Activated naive CD8-positive, alpha-beta T cell treated with anti-CD3 and anti-CD28 coated beads for 36 hours (primary cell): ENCODE measurements at regions not wholly inside any gene's neighbourhood (a gene's known extent, or its start where the extent isn't known, plus 50 kb on each side); places are given as distances from the start of the nearest gene placed in this dataset.

Experiments
- DNase-seq: peaks from one replicate; pipeline ENCODE4 v3.0.0; 2021
- H3K27ac Mint-ChIP-seq: one replicate; pipeline ENCODE4 v1.8.0; 2022; ENCODE audit warnings: mild to moderate bottlenecking, moderate library complexity, mixed read lengths
- H3K27me3 Mint-ChIP-seq: one replicate; pipeline ENCODE4 v1.8.0; 2022; ENCODE audit warnings: mild to moderate bottlenecking, mixed read lengths
- H3K36me3 Mint-ChIP-seq: one replicate; pipeline ENCODE4 v1.8.0; 2021; ENCODE audit warnings: mild to moderate bottlenecking, mixed read lengths
- H3K4me1 Mint-ChIP-seq: one replicate; pipeline ENCODE4 v1.8.0; 2021; ENCODE audit warnings: mixed read lengths
- H3K4me3 Mint-ChIP-seq: one replicate; pipeline ENCODE4 v1.8.0; 2022; ENCODE audit warnings: mild to moderate bottlenecking, moderate library complexity, mixed read lengths
- H3K9me3 Mint-ChIP-seq: one replicate; pipeline ENCODE4 v1.8.0; 2022; ENCODE audit warnings: mixed read lengths

DNA sequence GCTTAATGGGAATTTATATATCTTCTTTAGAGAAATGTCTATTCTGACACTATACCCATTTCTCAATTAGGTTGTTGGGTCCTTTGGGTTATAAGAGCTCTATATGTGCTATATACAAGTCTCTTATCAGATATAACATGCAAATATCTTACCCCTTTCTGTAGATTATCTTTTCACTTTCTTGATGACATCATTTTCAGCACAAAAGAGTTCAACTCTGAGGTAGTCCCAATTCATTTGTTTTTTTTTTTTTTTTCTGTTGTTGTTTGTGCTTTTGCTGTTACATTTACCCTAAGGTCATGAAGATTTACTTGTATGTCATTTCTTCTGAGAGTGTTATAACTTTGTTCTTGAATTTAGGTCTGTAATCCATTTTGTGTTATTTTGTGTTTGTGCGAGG lies 326.4 kb downstream of the CENPC start:
- Mint-ChIP-seq H3K4me1 (no peaks in the 10 kb centered on the region), H3K27me3 (peaks cover 3% of the 10 kb centered on the region), H3K9me3 (no peaks in the 10 kb centered on the region), H3K27ac (no peak overlapping the region), H3K36me3 (no peaks in the 10 kb centered on the region), H3K4me3 (no peak overlapping the region)
- DNase-seq: no peak

DNA sequence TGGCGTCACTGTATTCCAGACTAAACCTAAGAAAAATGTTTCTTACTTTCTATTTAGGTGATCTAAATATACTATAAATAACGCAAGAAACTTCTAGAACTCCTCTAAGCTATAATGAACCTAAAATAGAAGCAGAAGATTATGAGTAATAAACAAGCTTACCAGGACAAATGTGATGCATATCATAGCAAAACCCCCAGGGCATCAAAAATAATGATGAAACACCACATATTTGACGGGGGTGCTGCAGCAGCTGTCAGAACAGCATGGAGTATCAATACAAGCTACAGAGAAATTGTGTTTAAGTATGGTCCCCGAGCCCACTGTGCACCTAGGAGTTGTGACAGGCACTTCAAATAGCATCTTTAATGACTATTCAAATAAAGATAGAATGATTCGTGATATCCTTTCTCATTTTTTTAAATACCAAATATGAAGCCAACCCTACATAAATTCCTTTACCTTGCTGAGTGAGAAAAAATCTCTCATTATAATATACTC lies 337.3 kb downstream of the CENPC start:
- Mint-ChIP-seq H3K4me1 (no peaks in the 10 kb centered on the region), H3K27ac (no peak overlapping the region), H3K36me3 (no peaks in the 10 kb centered on the region), H3K27me3 (no peaks in the 10 kb centered on the region), H3K9me3 (no peaks in the 10 kb centered on the region), H3K4me3 (no peak overlapping the region)
- no peak for DNase-seq

DNA sequence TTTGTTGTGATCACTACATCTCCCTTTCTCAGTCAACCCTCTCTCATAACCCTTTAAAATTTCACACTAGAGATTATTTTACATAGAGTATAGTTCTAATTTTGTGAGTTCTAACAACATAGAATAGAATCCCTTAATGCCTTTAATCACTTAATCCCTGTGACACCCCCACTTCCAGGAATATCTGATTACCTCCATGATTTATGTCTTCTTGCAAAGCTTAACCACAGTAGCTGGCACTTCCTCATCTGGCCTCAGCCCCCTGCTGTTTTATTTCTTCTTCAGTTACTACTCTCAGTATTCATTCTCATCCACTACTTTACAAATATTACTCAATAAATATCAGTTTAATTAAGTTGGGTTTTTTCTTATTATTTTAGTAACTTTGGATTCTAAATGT lies 340.9 kb downstream of the CENPC start:
- Mint-ChIP-seq H3K4me1 (no peaks in the 10 kb centered on the region), H3K4me3 (no peak overlapping the region)
- DNase-seq: no peak

DNA sequence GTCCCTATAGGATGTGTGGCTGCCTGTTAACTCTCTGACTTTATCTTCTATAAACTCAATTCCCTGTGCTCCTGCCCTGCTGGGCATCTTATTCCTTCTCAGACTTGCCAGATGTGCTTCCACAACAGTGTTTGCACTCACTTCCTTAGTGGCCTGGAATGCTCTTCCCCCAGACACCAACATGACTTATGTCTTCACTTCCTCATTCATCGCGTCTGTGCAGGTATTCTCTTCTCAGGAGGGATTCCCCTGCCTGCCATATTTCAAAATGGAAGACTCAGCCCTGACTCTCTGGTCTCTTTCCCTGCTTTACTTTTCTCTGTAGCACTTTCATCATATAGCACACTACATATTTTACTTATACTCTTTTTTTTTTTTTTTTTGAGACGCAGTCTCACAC lies 344.0 kb downstream of the CENPC start:
- no peaks in the 10 kb centered on the region for H3K27me3 Mint-ChIP-seq
- H3K9me3 Mint-ChIP-seq: no peaks in the 10 kb centered on the region
- no peak overlapping the region for H3K4me3 Mint-ChIP-seq
- no peaks in the 10 kb centered on the region for H3K4me1 Mint-ChIP-seq
- no peaks in the 10 kb centered on the region for H3K36me3 Mint-ChIP-seq
- no peak overlapping the region for H3K27ac Mint-ChIP-seq
- DNase-seq: no peak

More for the DNA sequence above, 340.9 kb downstream of the CENPC start:
- Mint-ChIP-seq H3K36me3 (no peaks in the 10 kb centered on the region), H3K27ac (no peak overlapping the region), H3K9me3 (no peaks in the 10 kb centered on the region), H3K27me3 (no peaks in the 10 kb centered on the region)

DNA sequence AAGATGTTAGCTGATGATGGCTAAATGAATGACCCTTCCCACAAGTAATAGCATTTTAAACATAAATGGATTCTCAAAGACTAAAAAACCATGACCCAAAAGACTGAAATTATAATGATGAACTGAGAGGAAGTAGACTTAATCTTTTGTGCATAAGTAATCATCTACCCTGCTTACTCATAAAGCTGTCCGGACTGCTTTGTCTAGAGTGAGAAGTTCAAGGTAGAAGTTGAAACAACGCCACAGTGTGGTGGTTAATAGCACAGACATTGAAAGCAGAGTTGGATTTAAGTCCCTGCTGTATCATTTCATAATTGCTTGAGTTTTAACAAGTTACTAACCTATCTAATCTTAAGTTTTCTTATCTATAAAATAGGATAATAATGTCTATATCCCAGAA lies 346.6 kb downstream of the CENPC start:
- Mint-ChIP-seq H3K9me3 (no peaks in the 10 kb centered on the region), H3K36me3 (no peaks in the 10 kb centered on the region), H3K4me3 (no peak overlapping the region), H3K4me1 (no peaks in the 10 kb centered on the region), H3K27ac (no peak overlapping the region), H3K27me3 (no peaks in the 10 kb centered on the region)
- no peak for DNase-seq

DNA sequence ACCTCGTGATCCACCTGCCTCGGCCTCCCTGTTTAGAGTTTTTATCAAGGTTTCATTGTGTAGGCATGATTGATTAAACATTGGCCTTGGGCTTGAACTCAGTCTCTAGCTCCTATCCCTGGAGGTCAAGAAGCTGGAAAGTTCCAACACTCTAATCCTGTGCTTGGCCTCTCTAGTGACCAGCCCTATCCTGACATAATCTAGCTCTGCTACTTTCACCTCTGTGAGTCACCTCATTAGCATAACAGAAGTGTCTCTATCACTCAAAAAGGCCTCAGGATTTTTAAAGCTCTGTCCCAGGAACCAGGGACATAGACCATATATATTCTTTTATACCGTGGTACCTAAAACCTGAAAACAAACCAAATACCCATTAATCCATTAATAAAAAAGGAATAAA lies 377.5 kb downstream of the CENPC start:
- Mint-ChIP-seq H3K36me3 (no peaks in the 10 kb centered on the region), H3K9me3 (no peaks in the 10 kb centered on the region), H3K4me3 (no peak overlapping the region), H3K27me3 (no peaks in the 10 kb centered on the region), H3K27ac (no peak overlapping the region), H3K4me1 (no peaks in the 10 kb centered on the region)
- no peak for DNase-seq

DNA sequence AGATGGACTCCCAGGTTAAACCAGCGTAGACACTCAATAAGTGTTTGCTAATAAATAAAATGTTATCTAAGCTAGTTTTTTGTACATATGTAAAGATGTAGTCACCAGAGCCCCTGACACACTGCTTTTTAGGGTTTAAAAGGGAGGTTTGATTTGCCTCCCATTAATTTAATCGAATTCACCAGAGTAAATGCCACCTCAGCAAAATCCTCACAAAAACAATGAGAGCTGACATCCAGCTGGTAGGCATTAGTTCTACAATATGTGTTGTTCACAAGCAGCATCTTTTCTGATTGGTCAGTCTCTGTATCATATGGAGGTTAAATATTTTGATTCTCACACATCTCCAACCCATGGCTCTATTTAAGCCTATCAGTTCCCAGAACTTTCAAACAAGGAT lies 382.6 kb downstream of the CENPC start:
- Mint-ChIP-seq H3K4me1 (no peaks in the 10 kb centered on the region), H3K9me3 (no peaks in the 10 kb centered on the region), H3K27me3 (no peaks in the 10 kb centered on the region), H3K4me3 (no peak overlapping the region), H3K27ac (no peak overlapping the region), H3K36me3 (no peaks in the 10 kb centered on the region)
- DNase-seq: no peak

DNA sequence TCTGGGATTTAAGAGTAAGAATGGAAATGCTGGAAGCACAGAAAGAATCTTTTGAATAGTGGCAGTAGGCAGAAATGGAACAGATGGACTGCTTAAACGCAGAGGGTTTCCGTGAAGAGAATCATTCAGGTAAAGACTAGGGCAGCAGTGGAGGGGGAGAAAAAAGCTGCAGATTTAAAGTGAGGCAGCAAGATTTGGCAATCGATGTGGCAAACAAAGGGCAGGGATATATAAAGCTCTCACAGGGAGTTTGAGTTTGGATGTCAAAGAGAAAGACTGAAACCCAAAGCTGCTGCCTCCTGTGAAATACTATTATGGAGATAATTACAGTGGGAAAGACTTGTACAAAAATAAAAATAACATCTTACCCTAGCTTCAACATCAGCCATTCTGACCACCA lies 384.0 kb downstream of the CENPC start:
- Mint-ChIP-seq H3K4me1 (no peaks in the 10 kb centered on the region), H3K36me3 (no peaks in the 10 kb centered on the region), H3K27ac (no peak overlapping the region), H3K27me3 (no peaks in the 10 kb centered on the region), H3K9me3 (no peaks in the 10 kb centered on the region), H3K4me3 (no peak overlapping the region)
- DNase-seq: no peak

DNA sequence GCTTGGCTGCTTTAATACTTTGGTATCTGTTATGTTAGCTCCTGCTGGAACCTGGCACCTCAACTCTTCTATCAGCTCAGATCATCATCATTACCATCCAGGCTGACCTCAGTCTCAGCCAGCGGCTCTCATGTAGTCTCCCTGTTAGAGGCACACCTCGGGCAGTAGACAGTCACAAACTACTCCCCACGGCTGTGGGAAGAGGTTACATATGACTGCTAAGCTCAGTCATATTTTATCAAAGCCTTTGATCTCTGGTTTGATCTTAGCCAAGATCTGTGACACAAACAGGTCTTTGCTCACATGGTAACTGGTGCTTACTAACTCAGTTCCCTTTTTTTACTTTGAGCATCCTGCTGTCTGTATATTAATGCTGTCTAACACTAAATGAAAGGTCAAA lies 384.9 kb downstream of the CENPC start:
- H3K9me3 Mint-ChIP-seq: no peaks in the 10 kb centered on the region
- no peak for DNase-seq
- H3K27me3 Mint-ChIP-seq: no peaks in the 10 kb centered on the region
- H3K4me1 Mint-ChIP-seq: no peaks in the 10 kb centered on the region
- H3K27ac Mint-ChIP-seq: no peak overlapping the region
- no peak overlapping the region for H3K4me3 Mint-ChIP-seq
- H3K36me3 Mint-ChIP-seq: no peaks in the 10 kb centered on the region

DNA sequence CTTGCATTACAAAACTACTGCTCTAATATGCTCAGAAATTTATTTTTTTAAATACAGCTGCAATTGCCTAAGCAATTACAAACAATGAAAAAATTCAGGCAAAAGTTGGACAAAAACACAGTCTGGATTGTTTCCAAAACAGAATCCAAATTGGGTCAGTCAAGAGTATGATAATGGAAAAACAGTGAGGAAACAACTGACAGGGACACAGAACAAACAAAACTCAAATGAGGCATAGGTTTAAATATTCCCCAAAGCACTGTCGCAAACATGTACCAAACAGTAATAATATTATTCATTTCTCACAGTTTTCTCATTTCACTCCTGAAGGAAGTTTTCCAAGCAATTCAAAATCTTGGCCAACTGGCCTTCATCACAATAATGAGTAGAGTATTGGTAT lies 386.6 kb downstream of the CENPC start:
- Mint-ChIP-seq H3K27me3 (no peaks in the 10 kb centered on the region), H3K9me3 (no peaks in the 10 kb centered on the region), H3K36me3 (no peaks in the 10 kb centered on the region), H3K4me1 (no peaks in the 10 kb centered on the region), H3K27ac (no peak overlapping the region), H3K4me3 (no peak overlapping the region)
- no peak for DNase-seq

DNA sequence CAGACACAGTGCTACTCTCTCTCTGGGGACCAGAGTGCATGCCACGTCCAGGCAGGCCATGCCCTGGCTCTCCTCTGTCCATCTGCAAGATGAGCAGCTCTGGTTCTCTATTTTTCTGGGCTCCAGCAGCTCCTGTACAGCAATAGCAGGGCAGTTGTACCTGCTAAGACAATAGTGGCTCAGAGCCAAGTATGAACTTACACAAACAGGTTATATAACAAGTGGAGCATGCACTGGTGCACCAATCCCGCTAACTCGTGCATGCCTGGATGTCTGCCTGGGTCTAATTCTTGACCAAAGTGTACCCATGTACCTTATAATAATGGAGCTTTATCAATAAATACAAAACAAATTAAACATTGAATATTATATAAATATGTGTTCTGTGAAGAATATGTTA lies 392.3 kb downstream of the CENPC start:
- DNase-seq: no peak
- no peaks in the 10 kb centered on the region for H3K4me1 Mint-ChIP-seq
- no peaks in the 10 kb centered on the region for H3K36me3 Mint-ChIP-seq
- H3K4me3 Mint-ChIP-seq: no peak overlapping the region
- no peaks in the 10 kb centered on the region for H3K27me3 Mint-ChIP-seq
- no peaks in the 10 kb centered on the region for H3K9me3 Mint-ChIP-seq
- no peak overlapping the region for H3K27ac Mint-ChIP-seq

DNA sequence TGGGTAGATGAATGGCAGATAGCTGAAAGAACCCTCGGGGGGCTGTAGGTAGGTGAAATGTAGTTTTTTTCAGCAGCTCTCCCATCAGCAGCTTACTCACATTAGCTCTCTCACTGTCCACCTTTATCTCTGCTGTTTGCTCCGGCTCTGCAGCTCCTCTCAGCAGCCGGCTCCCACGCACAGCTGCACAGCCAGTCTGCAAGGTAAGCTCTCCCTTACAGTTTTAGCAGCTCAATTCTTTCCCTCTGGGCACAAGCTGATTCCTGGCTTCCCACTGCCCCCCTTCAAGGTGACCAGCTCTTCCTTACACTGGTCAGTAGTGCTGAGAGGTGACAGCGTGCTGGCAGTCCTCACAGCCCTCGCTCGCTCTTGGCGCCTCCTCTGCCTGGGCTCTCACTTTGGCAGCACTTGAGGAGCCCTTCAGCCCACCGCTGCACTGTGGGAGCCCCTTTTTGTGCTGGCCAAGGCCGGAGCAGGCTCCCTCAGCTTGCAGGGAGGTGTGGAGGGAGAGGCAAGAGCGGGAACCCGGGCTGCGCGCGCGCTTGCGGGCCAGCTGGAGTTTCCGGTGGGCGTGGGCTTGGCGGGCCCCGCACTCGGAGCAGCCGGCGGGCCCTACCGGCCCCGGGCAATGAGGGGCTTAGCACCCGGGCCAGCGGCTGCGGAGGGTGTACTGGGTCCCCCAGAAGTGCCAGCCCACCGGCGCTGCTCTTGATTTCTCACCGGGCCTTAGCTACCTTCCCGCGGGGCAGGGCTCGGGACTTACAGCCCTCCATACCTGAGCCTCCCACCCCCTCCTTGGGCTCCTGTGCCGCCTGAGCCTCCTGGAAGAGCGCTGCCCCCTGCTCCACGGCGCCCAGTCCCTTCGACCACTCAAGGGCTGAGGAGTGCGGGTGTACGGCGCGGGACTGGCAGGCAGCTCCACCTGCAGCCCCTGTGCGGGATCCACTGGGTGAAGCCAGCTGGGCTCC lies 393.6 kb downstream of the CENPC start:
- Mint-ChIP-seq H3K9me3 (no peaks in the 10 kb centered on the region), H3K4me3 (no peak overlapping the region), H3K4me1 (no peaks in the 10 kb centered on the region), H3K27me3 (no peaks in the 10 kb centered on the region), H3K36me3 (no peaks in the 10 kb centered on the region), H3K27ac (no peak overlapping the region)
- DNase-seq: no peak

DNA sequence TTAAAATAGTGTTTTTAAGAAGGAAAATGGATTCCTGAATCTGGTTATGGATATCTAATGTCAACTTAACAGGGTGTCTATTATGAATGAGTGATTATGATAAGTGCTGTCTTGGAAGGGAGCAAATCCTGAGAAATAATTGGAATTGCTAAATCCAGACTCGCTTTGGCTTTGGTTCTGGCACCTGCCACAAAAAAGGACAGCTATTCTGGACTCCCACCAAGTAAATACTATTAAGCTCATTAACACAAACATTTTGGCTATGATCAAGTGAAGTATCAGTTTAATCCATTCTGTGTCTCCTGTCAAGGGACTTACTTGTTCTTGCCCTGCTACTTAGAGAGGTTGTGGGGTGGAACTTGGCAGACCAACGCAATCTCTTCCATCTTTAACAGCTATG lies 403.7 kb downstream of the CENPC start:
- no peak for DNase-seq
- no peak overlapping the region for H3K27ac Mint-ChIP-seq
- no peaks in the 10 kb centered on the region for H3K4me1 Mint-ChIP-seq
- no peak overlapping the region for H3K4me3 Mint-ChIP-seq
- H3K36me3 Mint-ChIP-seq: no peaks in the 10 kb centered on the region
- no peaks in the 10 kb centered on the region for H3K27me3 Mint-ChIP-seq
- H3K9me3 Mint-ChIP-seq: peaks cover 1% of the 10 kb centered on the region

DNA sequence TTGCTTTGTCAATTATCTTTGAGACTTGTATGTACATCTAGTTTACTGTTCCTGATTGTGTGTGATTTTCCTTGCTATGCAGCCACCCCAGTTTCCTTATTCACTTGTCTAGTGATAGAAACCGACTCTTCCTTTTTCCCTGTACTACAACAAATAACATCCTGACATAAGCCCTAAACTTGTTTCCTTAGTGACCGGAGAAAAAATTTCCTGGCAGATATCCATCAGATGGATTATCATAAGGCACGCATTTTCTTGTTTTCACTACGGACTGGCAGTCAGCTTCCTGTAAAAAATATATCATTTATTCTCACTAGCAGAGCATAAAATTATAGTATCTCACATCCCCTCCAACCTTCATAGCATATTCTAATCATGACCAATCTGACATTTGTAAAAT lies 410.7 kb downstream of the CENPC start:
- Mint-ChIP-seq H3K27me3 (no peaks in the 10 kb centered on the region), H3K36me3 (no peaks in the 10 kb centered on the region), H3K9me3 (peaks cover 1% of the 10 kb centered on the region), H3K4me3 (no peak overlapping the region), H3K27ac (no peak overlapping the region), H3K4me1 (peaks cover 4% of the 10 kb centered on the region)
- DNase-seq: no peak

DNA sequence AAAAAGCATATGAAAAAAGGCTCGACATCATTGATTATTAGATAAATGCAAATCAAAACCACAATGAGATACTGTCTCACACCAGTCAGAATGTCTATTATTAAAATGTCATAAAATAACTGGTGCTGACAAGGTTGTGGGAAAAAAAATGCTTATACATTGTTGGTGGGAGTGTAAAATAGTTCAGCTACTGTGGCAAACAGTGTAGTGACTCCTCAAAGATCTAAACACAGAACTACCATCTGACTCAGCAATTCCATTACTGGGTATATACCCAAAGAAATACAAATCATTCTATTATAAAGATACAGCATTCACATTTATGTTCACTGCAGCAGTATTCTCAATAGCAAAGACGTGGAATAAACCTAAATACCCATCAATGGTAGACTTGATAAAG lies 412.1 kb downstream of the CENPC start:
- peaks cover 1% of the 10 kb centered on the region for H3K9me3 Mint-ChIP-seq
- no peak overlapping the region for H3K27ac Mint-ChIP-seq
- no peaks in the 10 kb centered on the region for H3K36me3 Mint-ChIP-seq
- H3K4me1 Mint-ChIP-seq: peaks cover 4% of the 10 kb centered on the region
- no peak for DNase-seq
- no peak overlapping the region for H3K4me3 Mint-ChIP-seq
- no peaks in the 10 kb centered on the region for H3K27me3 Mint-ChIP-seq

DNA sequence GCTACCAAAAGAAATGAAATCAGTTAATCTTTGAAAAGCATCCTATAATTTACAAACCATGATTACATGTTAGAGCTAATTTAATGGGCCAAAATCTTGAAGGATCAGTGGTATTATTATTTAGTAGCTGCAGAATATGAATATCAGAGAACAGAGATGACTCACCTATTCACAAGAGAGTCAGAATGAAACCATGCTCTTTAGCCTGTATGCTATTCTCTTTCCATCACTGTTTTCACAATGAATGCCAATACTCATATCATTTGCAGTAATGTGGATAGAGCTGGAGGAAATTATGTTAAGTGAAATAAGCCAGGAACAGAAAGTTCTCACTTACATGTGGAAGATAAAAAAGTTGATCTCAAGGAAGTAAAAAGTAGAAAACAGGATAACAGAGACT lies 414.1 kb downstream of the CENPC start:
- H3K9me3 Mint-ChIP-seq: peaks cover under 1% of the 10 kb centered on the region

More for the DNA sequence above, 414.1 kb downstream of the CENPC start:
- DNase-seq: no peak
- no peak overlapping the region for H3K27ac Mint-ChIP-seq
- no peaks in the 10 kb centered on the region for H3K36me3 Mint-ChIP-seq
- peaks cover 4% of the 10 kb centered on the region for H3K4me1 Mint-ChIP-seq
- H3K4me3 Mint-ChIP-seq: no peak overlapping the region
- no peaks in the 10 kb centered on the region for H3K27me3 Mint-ChIP-seq
